Endothelial cell of umbilical vein (primary cell): ENCODE measurements at regions not wholly inside any gene's neighbourhood (a gene's known extent, or its start where the extent isn't known, plus 50 kb on each side); places are given as distances from the start of the nearest gene placed in this dataset.

Experiments
- BruUV-seq: library from RNA; stranded (reverse); fragments of 400-500 nt; replicated peaks from 2 replicates; lab custom pipeline; 2021; lab: Mats Ljungman, UMichigan
- CTCF ChIA-PET: fragments of 300-600, 350-600 bp; sonication (Branson Sonifier 250); formaldehyde crosslinking; loops from one replicate; lab custom pipeline; 2021; ENCODE audit warnings: antibody characterized with exemption, inconsistent platforms; lab: Charles Lee
- POLR2A ChIA-PET: fragments of 300-600, 350-600 bp; sonication (Branson Sonifier 250); formaldehyde crosslinking; loops from one replicate; lab custom pipeline; 2021; ENCODE audit warnings: antibody characterized with exemption, inconsistent platforms; lab: Charles Lee
- DNase-seq: peaks from one replicate; pipeline ENCODE4 v3.0.0-alpha.2; 2011; ENCODE audit warnings: low read depth, low spot score
- FAIRE-seq: peaks from 2 replicates; lab custom pipeline; 2011; peaks lifted over from hg19 to GRCh38; lab: Jason Lieb, UNC
- H2AFZ ChIP-seq: 2 replicates; pipeline ENCODE4 v1.6.0; 2012; ENCODE audit warnings: low read depth, low read length, control low read depth, inconsistent platforms
- H3K27ac ChIP-seq: 2 replicates; pipeline ENCODE4 v1.5.1; 2011; ENCODE audit warnings: low read depth, mild to moderate bottlenecking, control low read depth, low read length, moderate library complexity; ENCODE audit not compliant: insufficient read depth
- H3K27me3 ChIP-seq, 2 experiments: 2 replicates each; pipeline versions ENCODE4 v1.6.0 to v1.6.1; 2011; ENCODE audit warnings: low read length in 2 of 2, mixed read lengths in 1 of 2; ENCODE audit not compliant: control insufficient read depth in 2 of 2, insufficient read depth in 2 of 2
- H3K36me3 ChIP-seq, 2 experiments: 2 replicates in 1 of 2; 3 replicates in 1 of 2; pipeline ENCODE4 v1.5.1; 2011; ENCODE audit warnings: low read length in 2 of 2, mild to moderate bottlenecking in 1 of 2, moderate library complexity in 1 of 2; ENCODE audit not compliant: control insufficient read depth in 2 of 2, insufficient read depth in 2 of 2; ENCODE audit errors: extremely low read depth in 1 of 2
- H3K4me1 ChIP-seq: 3 replicates; pipeline ENCODE4 v1.5.1; 2011; ENCODE audit warnings: mild to moderate bottlenecking, low read length; ENCODE audit not compliant: control insufficient read depth, insufficient read depth; ENCODE audit errors: extremely low read depth
- H3K4me2 ChIP-seq: 2 replicates; pipeline ENCODE4 v1.6.1; 2011; ENCODE audit warnings: low read length, control low read depth, mixed read lengths; ENCODE audit not compliant: insufficient read depth
- H3K4me3 ChIP-seq, 3 experiments: fragments of 200-600 bp in 1 of 3; sonication (generic), shearing (Covaris generic) in 1 of 3; replicated peaks in 1 of 3; 2 replicates each; pipeline ENCODE4 v1.5.1; 2011 to 2016; ENCODE audit warnings: control low read depth in 3 of 3, low read length in 3 of 3, mild to moderate bottlenecking in 2 of 3, inconsistent platforms in 1 of 3, low read depth in 1 of 3, moderate library complexity in 1 of 3; ENCODE audit not compliant: insufficient read depth in 1 of 3
- H3K79me2 ChIP-seq: 2 replicates; pipeline ENCODE4 v1.6.0; 2012; ENCODE audit warnings: low read length, inconsistent platforms; ENCODE audit not compliant: control insufficient read depth, insufficient read depth
- H3K9ac ChIP-seq: replicated peaks from 2 replicates; pipeline ENCODE3; 2011; ENCODE audit warnings: low read length, control low read depth; ENCODE audit not compliant: insufficient read depth; ENCODE audit errors: extremely low read depth
- H3K9me1 ChIP-seq: replicated peaks from 3 replicates; pipeline ENCODE4 v1.6.0; 2011; ENCODE audit warnings: mild to moderate bottlenecking, low read length; ENCODE audit not compliant: control insufficient read depth, insufficient read depth; ENCODE audit errors: extremely low read depth
- H3K9me3 ChIP-seq: replicated peaks from 2 replicates; pipeline ENCODE4 v1.5.1; 2012; ENCODE audit warnings: low read length, inconsistent platforms; ENCODE audit not compliant: control insufficient read depth, insufficient read depth
- H4K20me1 ChIP-seq: replicated peaks from 2 replicates; pipeline ENCODE3; 2011; ENCODE audit warnings: mild to moderate bottlenecking, low read length; ENCODE audit not compliant: control insufficient read depth, insufficient read depth; ENCODE audit errors: extremely low read depth
- EZH2 ChIP-seq: IDR thresholded peaks from 2 replicates; pipeline ENCODE4 v1.6.1; 2012; ENCODE audit warnings: borderline replicate concordance, low read depth, mild to moderate bottlenecking, moderate library complexity, low read length, inconsistent platforms; ENCODE audit not compliant: severe bottlenecking
- FOS ChIP-seq: IDR thresholded peaks from 2 replicates; pipeline ENCODE4 v1.6.1; 2011; ENCODE audit warnings: mild to moderate bottlenecking, low read length, moderate library complexity, borderline replicate concordance; ENCODE audit not compliant: insufficient read depth
- GATA2 ChIP-seq: IDR thresholded peaks from 2 replicates; pipeline ENCODE4 v1.7.0; 2011; ENCODE audit warnings: low read depth, mild to moderate bottlenecking, moderate library complexity, mixed read lengths, low read length; ENCODE audit not compliant: insufficient read length, insufficient read depth
- JUN ChIP-seq: IDR thresholded peaks from 2 replicates; pipeline ENCODE4 v1.6.1; 2011; ENCODE audit warnings: borderline replicate concordance, low read depth; ENCODE audit not compliant: insufficient read length, insufficient read depth
- MYC ChIP-seq: IDR thresholded peaks from one replicate; pipeline ENCODE4 v1.6.1; 2011; ENCODE audit warnings: mild to moderate bottlenecking, low read depth, low read length
- POLR2A ChIP-seq: IDR thresholded peaks from 2 replicates; pipeline ENCODE4 v1.6.1; 2012; ENCODE audit warnings: low read depth, mild to moderate bottlenecking, control low read depth, low read length
- POLR2AphosphoS5 ChIP-seq: IDR thresholded peaks from 2 replicates; pipeline ENCODE4 v1.6.1; 2012; ENCODE audit warnings: low read depth, mild to moderate bottlenecking, control low read depth, low read length, moderate library complexity; ENCODE audit not compliant: insufficient read depth
- dilution Hi-C: fragments of 300-500 bp; cut with MboI; formaldehyde crosslinking; loops from one replicate; pipeline ENCODE4 v1.15.0; 2019; ENCODE audit warnings: low sequenced_read_pairs; ENCODE audit not compliant: extremely low pct_ligation_motif_present
- intact Hi-C: fragments of 100-400 bp; cut with micrococcal nuclease; formaldehyde crosslinking; loops from one replicate; pipeline ENCODE4 v1.10.0; 2022
- TF ChIP-seq, protein P1 (sequence below): IDR thresholded peaks from 2 replicates; pipeline ENCODE4 v1.6.1; 2011; ENCODE audit not compliant: insufficient read depth, insufficient read length
- TF ChIP-seq, protein P2 (sequence below), 2 donors: IDR thresholded peaks; 1 replicate in 1 of 2; 2 replicates in 1 of 2; pipeline ENCODE4 v1.5.1; 2011; ENCODE audit warnings: low read length in 2 of 2, mild to moderate bottlenecking in 2 of 2, moderate library complexity in 2 of 2, control low read depth in 1 of 2, inconsistent platforms in 1 of 2, low read depth in 1 of 2; ENCODE audit not compliant: insufficient read depth in 1 of 2; ENCODE audit errors: extremely low read depth in 1 of 2

DNA sequence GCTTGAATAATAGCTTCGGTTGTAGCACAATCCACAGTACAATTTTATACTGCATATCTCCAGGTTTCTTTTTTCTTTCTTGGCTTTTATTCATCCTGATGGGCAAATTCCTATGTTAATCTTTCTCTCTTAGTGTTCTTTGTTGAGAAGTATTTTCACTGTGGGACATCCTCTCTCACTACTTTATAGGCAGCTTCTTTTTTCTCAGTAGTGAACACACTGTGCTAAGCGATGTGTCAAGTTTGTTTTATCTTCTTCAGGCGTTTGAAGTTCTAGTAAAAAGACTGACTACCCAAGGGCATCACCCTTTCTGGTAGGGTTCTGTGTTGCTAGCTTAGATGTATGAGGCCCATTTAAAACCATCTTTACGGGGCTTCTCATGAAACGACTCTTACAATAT, 182.1 kb downstream of the FAM170A start:
- H3K79me2 ChIP-seq = no peaks in the 10 kb centered on the region
- no peak for DNase-seq
- CTCF ChIA-PET = no interaction called here
- dilution Hi-C loops (no loop called here), intact Hi-C loops (no loop called here)
- peaks cover 4% of the 10 kb centered on the region for H3K9me3 ChIP-seq
- no peak overlapping the region for H3K27ac ChIP-seq
- H3K36me3 ChIP-seq = no peaks in the 10 kb centered on the region
- BruUV-seq = no TSS peak
- no peak overlapping the region for H3K9ac ChIP-seq
- no peak overlapping the region for H3K4me3 ChIP-seq
- no peaks in the 10 kb centered on the region for H3K4me1 ChIP-seq
- no peaks in the 10 kb centered on the region for H3K27me3 ChIP-seq
- H2AFZ ChIP-seq = no peak overlapping the region
- no peaks in the 10 kb centered on the region for H4K20me1 ChIP-seq
- no peak for FAIRE-seq
- H3K9me1 ChIP-seq = no peaks in the 10 kb centered on the region
- H3K4me2 ChIP-seq = no peak overlapping the region
- POLR2A ChIA-PET = no interaction called here
- TF ChIP-seq, protein P1, sequence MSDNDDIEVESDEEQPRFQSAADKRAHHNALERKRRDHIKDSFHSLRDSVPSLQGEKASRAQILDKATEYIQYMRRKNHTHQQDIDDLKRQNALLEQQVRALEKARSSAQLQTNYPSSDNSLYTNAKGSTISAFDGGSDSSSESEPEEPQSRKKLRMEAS = no peak
- TF ChIP-seq, protein P2, sequence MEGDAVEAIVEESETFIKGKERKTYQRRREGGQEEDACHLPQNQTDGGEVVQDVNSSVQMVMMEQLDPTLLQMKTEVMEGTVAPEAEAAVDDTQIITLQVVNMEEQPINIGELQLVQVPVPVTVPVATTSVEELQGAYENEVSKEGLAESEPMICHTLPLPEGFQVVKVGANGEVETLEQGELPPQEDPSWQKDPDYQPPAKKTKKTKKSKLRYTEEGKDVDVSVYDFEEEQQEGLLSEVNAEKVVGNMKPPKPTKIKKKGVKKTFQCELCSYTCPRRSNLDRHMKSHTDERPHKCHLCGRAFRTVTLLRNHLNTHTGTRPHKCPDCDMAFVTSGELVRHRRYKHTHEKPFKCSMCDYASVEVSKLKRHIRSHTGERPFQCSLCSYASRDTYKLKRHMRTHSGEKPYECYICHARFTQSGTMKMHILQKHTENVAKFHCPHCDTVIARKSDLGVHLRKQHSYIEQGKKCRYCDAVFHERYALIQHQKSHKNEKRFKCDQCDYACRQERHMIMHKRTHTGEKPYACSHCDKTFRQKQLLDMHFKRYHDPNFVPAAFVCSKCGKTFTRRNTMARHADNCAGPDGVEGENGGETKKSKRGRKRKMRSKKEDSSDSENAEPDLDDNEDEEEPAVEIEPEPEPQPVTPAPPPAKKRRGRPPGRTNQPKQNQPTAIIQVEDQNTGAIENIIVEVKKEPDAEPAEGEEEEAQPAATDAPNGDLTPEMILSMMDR (IDR thresholded peaks at IDR 0.05; ENCODE audit: extremely low read depth in 1 of 2, insufficient read depth in 1 of 2, low read depth in 1 of 2, low read length in 2 of 2) = no peak
- TF ChIP-seq JUN (no peak), POLR2A (no peak), MYC (no peak), FOS (no peak), EZH2 (no peak), GATA2 (no peak), POLR2AphosphoS5 (no peak)
